Right lobe of liver (tissue), 4 donors: ENCODE measurements at regions not wholly inside any gene's neighbourhood (a gene's known extent, or its start where the extent isn't known, plus 50 kb on each side); places are given as distances from the start of the nearest gene placed in this dataset.

Experiments
- POLR2A ChIP-seq: fragments of 450-650 bp; IDR thresholded peaks from one replicate; pipeline ENCODE4 v1.6.1; 2017; ENCODE audit warnings: antibody characterized with exemption, mild to moderate bottlenecking
- TF ChIP-seq, protein P1 (sequence below), 4 donors: fragments of 200-600 bp in 3 of 4; fragments of 450-650 bp in 1 of 4; IDR thresholded peaks; one replicate each; pipeline versions ENCODE4 v1.5.1 to v1.8.0; 2016 to 2022; ENCODE audit warnings: antibody characterized with exemption in 4 of 4, mild to moderate bottlenecking in 2 of 4
- donor health status: DM: no; HTN: no; CAD: no.
- donor health status: DM: no; HTN: no; CAD: no.
- donor health status: DM: no; HTN: yes; CAD: no.

DNA sequence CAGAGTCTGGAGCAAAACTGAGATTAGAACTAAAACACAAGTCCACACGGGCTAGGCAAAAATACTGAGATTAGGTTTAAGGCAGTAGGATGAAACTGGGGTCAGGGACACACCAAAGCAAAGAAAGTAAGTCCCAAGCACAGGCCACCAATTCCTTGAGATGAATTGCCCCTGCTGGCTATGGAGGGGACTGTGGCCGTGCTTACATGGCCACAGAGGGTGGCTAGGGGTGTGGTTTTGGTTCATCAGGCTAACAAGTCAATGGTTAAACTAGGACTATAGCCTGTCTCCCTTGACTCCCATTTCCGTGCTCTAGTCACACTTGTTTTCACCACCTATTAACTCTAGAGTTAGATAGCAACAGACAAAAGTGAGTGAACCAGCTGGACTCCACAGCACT is 394.8 kb downstream of the PBX1 start:
- TF ChIP-seq, protein P1, sequence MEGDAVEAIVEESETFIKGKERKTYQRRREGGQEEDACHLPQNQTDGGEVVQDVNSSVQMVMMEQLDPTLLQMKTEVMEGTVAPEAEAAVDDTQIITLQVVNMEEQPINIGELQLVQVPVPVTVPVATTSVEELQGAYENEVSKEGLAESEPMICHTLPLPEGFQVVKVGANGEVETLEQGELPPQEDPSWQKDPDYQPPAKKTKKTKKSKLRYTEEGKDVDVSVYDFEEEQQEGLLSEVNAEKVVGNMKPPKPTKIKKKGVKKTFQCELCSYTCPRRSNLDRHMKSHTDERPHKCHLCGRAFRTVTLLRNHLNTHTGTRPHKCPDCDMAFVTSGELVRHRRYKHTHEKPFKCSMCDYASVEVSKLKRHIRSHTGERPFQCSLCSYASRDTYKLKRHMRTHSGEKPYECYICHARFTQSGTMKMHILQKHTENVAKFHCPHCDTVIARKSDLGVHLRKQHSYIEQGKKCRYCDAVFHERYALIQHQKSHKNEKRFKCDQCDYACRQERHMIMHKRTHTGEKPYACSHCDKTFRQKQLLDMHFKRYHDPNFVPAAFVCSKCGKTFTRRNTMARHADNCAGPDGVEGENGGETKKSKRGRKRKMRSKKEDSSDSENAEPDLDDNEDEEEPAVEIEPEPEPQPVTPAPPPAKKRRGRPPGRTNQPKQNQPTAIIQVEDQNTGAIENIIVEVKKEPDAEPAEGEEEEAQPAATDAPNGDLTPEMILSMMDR (IDR thresholded peaks at IDR 0.05), result no peak
- no peak for TF ChIP-seq POLR2A
